ENCODE measurements at regions not wholly inside any gene's neighbourhood (a gene's known extent, or its start where the extent isn't known, plus 50 kb on each side); places are given as distances from the start of the nearest gene placed in this dataset.

DNA sequence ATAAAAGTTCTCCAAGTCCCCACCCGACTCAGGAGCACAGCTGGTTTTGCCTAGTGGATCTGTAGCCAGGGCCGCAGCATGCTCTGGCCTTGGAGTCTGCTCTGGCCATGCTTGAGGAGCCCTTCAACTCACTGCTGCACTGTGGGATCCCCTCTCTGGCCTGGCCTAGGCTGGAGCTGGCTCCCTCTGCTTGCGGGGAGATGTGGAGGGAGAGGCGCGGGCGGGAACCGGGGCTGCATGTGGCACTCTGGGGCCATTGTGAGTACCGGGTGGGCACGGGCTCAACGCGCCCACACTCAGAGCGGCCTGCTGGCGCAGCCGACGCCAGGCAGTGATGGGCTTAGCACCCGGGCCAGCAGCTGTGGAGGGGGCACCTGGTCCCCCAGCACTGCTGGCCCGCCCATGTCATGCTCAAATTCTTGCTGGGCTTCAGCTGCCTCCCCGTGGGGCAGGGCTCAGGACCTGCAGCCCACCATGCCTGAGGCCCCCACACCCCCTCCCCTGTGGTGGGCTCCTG lies 57.0 kb upstream of the ATP12A start:
- H3K27me3 ChIP-seq (replicated peaks in 1 of 2; ENCODE audit: control insufficient read depth in 2 of 2, extremely low read depth in 1 of 2, insufficient read depth in 2 of 2, low read length in 1 of 2), result no peaks in the 10 kb centered on the region
- DNase-seq (no peak), ATAC-seq (replicated peaks in 1 of 4) (no peak)
- H3K9me3 Mint-ChIP-seq, result peaks cover 0 to 7% (median 0%) of the 10 kb centered on the region in 3 donors
- no peak overlapping the region for H3K27ac Mint-ChIP-seq
- no peak overlapping the region for H3K27ac ChIP-seq (ENCODE audit: low read length)
- WGBS (ENCODE audit: insufficient coverage), result 91% methylated on average over 13 of the region's 18 CpGs
- H3K27me3 Mint-ChIP-seq, result no peaks in the 10 kb centered on the region
- H3K4me3 Mint-ChIP-seq, result no peak overlapping the region
- no peak overlapping the region for H3K4me3 ChIP-seq (ENCODE audit: control insufficient read depth in 1 of 2, extremely low read depth in 1 of 2, low read length in 1 of 2)
- no peaks in the 10 kb centered on the region for H3K36me3 ChIP-seq (ENCODE audit: control insufficient read depth in 2 of 2, extremely low read depth in 1 of 2, insufficient read depth in 1 of 2, low read length in 1 of 2)
- H3K4me1 ChIP-seq (ENCODE audit: control insufficient read depth in 1 of 2, extremely low read depth in 1 of 2, insufficient read depth in 2 of 2, low read length in 2 of 2), result peaks cover 33 to 69% of the 10 kb centered on the region in 2 experiments
- no peaks in the 10 kb centered on the region for H3K9me3 ChIP-seq
- H3K36me3 Mint-ChIP-seq, result no peaks in the 10 kb centered on the region
- ChIA-PET POLR2A (interaction anchor here in 1 of 2 donors (0.6 to 1.0 kb wide), 2 partner anchors 11 to 1557 kb away, joined by 3 read pairs; no protein-coding TSS in a partner anchor), CTCF (interaction anchor here in 1 of 2 donors (0.8 to 1.3 kb wide), 2 partner anchors 17 kb away, joined by 3 read pairs; no protein-coding TSS in a partner anchor)
- H3K4me1 Mint-ChIP-seq, result peaks cover 42 to 54% (median 52%) of the 10 kb centered on the region in 3 donors

DNA sequence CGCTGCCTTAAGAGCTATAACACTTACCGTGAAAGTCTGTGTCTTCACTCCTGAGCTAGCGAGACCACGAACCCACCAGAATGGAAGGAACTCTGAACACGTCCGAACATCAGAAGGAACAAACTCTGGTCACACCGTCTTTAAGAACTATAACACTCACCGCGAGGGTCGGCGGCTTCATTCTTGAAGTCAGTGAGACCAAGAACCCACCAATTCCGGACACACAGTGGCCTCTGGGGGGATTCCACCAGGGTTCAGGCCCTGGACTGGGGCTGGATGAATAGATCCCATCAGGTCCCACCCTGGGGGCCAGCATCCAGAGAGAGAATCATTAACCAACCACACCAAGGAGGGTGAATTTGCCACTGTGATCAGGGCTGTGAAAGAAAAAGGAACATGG lies 55.8 kb upstream of the ATP12A start:
- Mint-ChIP-seq H3K4me3 (no peak overlapping the region), H3K36me3 (no peaks in the 10 kb centered on the region), H3K4me1 (peaks cover 31 to 43% (median 41%) of the 10 kb centered on the region in 3 donors), H3K27ac (peak overlapping the region; percentile 95 to 97), H3K27me3 (no peaks in the 10 kb centered on the region), H3K9me3 (peaks cover 0 to 7% (median 0%) of the 10 kb centered on the region in 3 donors)
- 96% methylated on average over 12 of the region's 12 CpGs for WGBS (ENCODE audit: insufficient coverage)
- no peak for DNase-seq
- ATAC-seq (replicated peaks in 1 of 4), result no peak
- POLR2A ChIA-PET, result no interaction called here
- CTCF ChIA-PET, result interaction anchor here in 1 of 2 donors (0.8 to 1.2 kb wide), 2 partner anchors 17 to 19 kb away, joined by 3 read pairs; no protein-coding TSS in a partner anchor
- Histone ChIP-seq H3K27me3 (replicated peaks in 1 of 2; ENCODE audit: control insufficient read depth in 2 of 2, extremely low read depth in 1 of 2, insufficient read depth in 2 of 2, low read length in 1 of 2) (no peaks in the 10 kb centered on the region), H3K9me3 (no peaks in the 10 kb centered on the region), H3K36me3 (ENCODE audit: control insufficient read depth in 2 of 2, extremely low read depth in 1 of 2, insufficient read depth in 1 of 2, low read length in 1 of 2) (no peaks in the 10 kb centered on the region), H3K4me3 (ENCODE audit: control insufficient read depth in 1 of 2, extremely low read depth in 1 of 2, low read length in 1 of 2) (no peak overlapping the region), H3K4me1 (ENCODE audit: control insufficient read depth in 1 of 2, extremely low read depth in 1 of 2, insufficient read depth in 2 of 2, low read length in 2 of 2) (peaks cover 23 to 57% of the 10 kb centered on the region in 2 experiments), H3K27ac (ENCODE audit: low read length) (no peak overlapping the region)

- no peaks in the 10 kb centered on the region for H3K36me3 Mint-ChIP-seq
- H3K9me3 ChIP-seq, result no peaks in the 10 kb centered on the region
- H3K4me1 Mint-ChIP-seq, result peaks cover 26 to 39% (median 38%) of the 10 kb centered on the region in 3 donors
- H3K36me3 ChIP-seq (ENCODE audit: control insufficient read depth in 2 of 2, extremely low read depth in 1 of 2, insufficient read depth in 1 of 2, low read length in 1 of 2), result no peaks in the 10 kb centered on the region
- no peaks in the 10 kb centered on the region for H3K27me3 Mint-ChIP-seq
- peak overlapping the region; percentile 95 to 97 for H3K27ac Mint-ChIP-seq
- H3K27ac ChIP-seq (ENCODE audit: low read length), result peak overlapping the region; percentile 72
- H3K27me3 ChIP-seq (replicated peaks in 1 of 2; ENCODE audit: control insufficient read depth in 2 of 2, extremely low read depth in 1 of 2, insufficient read depth in 2 of 2, low read length in 1 of 2), result no peaks in the 10 kb centered on the region
- H3K4me3 Mint-ChIP-seq, result peak overlapping the region in 1 of 3 donors; percentile 75
- H3K4me3 ChIP-seq (ENCODE audit: control insufficient read depth in 1 of 2, extremely low read depth in 1 of 2, low read length in 1 of 2), result no peak overlapping the region
- ChIA-PET POLR2A (no interaction called here), CTCF (interaction anchor here (0.8 to 2.4 kb wide), 3 partner anchors 18 to 20 kb away, joined by 3 to 13 read pairs (median 3); no protein-coding TSS in a partner anchor)
- no peak for DNase-seq
- 80% methylated on average over 3 of the region's 7 CpGs for WGBS (ENCODE audit: insufficient coverage)
- peaks cover 0 to 7% (median 0%) of the 10 kb centered on the region in 3 donors for H3K9me3 Mint-ChIP-seq
- no peak for ATAC-seq (replicated peaks in 1 of 4)
- peaks cover 20 to 53% of the 10 kb centered on the region in 2 experiments for H3K4me1 ChIP-seq (ENCODE audit: control insufficient read depth in 1 of 2, extremely low read depth in 1 of 2, insufficient read depth in 2 of 2, low read length in 2 of 2)
Observed at GRCh38 chr13:24624801-24625231, 55.4 kb upstream of the ATP12A start.

DNA sequence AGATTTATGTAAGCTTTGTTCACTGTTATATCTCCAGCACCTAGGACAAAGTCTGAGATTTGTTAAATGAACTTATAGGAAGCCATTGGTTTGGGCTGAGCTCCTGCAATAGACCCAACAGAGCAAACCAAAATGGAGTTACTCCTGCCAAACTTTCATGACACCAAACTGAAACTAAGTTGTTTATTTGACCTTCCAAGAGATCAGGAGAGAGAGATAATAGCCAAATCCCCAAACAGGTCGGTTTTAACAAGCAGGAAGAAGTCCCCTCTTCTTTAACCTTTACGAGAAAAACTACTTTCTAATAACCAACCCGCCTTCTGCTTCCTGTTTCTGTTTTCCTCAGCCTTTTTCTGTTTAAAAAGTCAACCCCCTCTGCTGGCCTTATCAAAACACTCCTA lies 54.9 kb upstream of the ATP12A start:
- Mint-ChIP-seq H3K27ac (peak overlapping the region; percentile 95 to 97), H3K4me3 (peak overlapping the region in 2 of 3 donors; percentile 26 to 75), H3K36me3 (no peaks in the 10 kb centered on the region), H3K4me1 (peaks cover 21 to 36% (median 35%) of the 10 kb centered on the region in 3 donors), H3K9me3 (peaks cover 0 to 7% (median 0%) of the 10 kb centered on the region in 3 donors), H3K27me3 (no peaks in the 10 kb centered on the region)
- no CpG with 5 or more reads among the region's 3 CpGs for WGBS (ENCODE audit: insufficient coverage)
- DNase-seq (peak in 1 of 35 experiments; percentile 50), ATAC-seq (replicated peaks in 1 of 4) (peak in 3 of 4 experiments; percentile 31 to 48 (median 35))
- Histone ChIP-seq H3K9me3 (no peaks in the 10 kb centered on the region), H3K27ac (ENCODE audit: low read length) (peak overlapping the region; percentile 72), H3K4me1 (ENCODE audit: control insufficient read depth in 1 of 2, extremely low read depth in 1 of 2, insufficient read depth in 2 of 2, low read length in 2 of 2) (peaks cover 20 to 51% of the 10 kb centered on the region in 2 experiments), H3K4me3 (ENCODE audit: control insufficient read depth in 1 of 2, extremely low read depth in 1 of 2, low read length in 1 of 2) (no peak overlapping the region), H3K27me3 (replicated peaks in 1 of 2; ENCODE audit: control insufficient read depth in 2 of 2, extremely low read depth in 1 of 2, insufficient read depth in 2 of 2, low read length in 1 of 2) (no peaks in the 10 kb centered on the region), H3K36me3 (ENCODE audit: control insufficient read depth in 2 of 2, extremely low read depth in 1 of 2, insufficient read depth in 1 of 2, low read length in 1 of 2) (no peaks in the 10 kb centered on the region)
- CTCF ChIA-PET, result interaction anchor here (0.5 to 2.4 kb wide), 3 partner anchors 18 to 474 kb away, joined by 3 to 13 read pairs (median 4); no protein-coding TSS in a partner anchor
- POLR2A ChIA-PET, result no interaction called here

GRCh38 chr13:24625870-24626849 lies 54.0 kb upstream of the ATP12A start:
- ATAC-seq (replicated peaks in 1 of 4) (peak; percentile 61 to 82 (median 74)), DNase-seq (peak in 21 of 35 experiments; percentile 9 to 57 (median 22))
- no peaks in the 10 kb centered on the region for H3K27me3 ChIP-seq (replicated peaks in 1 of 2; ENCODE audit: control insufficient read depth in 2 of 2, extremely low read depth in 1 of 2, insufficient read depth in 2 of 2, low read length in 1 of 2)
- H3K4me1 Mint-ChIP-seq, result peaks cover 19 to 39% (median 39%) of the 10 kb centered on the region in 3 donors
- ChIA-PET POLR2A (no interaction called here), CTCF (interaction anchor here in 1 of 2 donors (0.6 to 2.4 kb wide), 2 partner anchors 20 to 343 kb away, joined by 3 to 13 read pairs; no protein-coding TSS in a partner anchor)
- no peaks in the 10 kb centered on the region for H3K36me3 ChIP-seq (ENCODE audit: control insufficient read depth in 2 of 2, extremely low read depth in 1 of 2, insufficient read depth in 1 of 2, low read length in 1 of 2)
- no peaks in the 10 kb centered on the region for H3K27me3 Mint-ChIP-seq
- H3K4me3 ChIP-seq (ENCODE audit: control insufficient read depth in 1 of 2, extremely low read depth in 1 of 2, low read length in 1 of 2), result no peak overlapping the region
- peak overlapping the region; percentile 72 for H3K27ac ChIP-seq (ENCODE audit: low read length)
- peak overlapping the region; percentile 17 to 75 (median 26) for H3K4me3 Mint-ChIP-seq
- peak overlapping the region; percentile 95 to 97 for H3K27ac Mint-ChIP-seq
- no peaks in the 10 kb centered on the region for H3K9me3 ChIP-seq
- H3K4me1 ChIP-seq (ENCODE audit: control insufficient read depth in 1 of 2, extremely low read depth in 1 of 2, insufficient read depth in 2 of 2, low read length in 2 of 2), result peaks cover 20 to 55% of the 10 kb centered on the region in 2 experiments
- WGBS (ENCODE audit: insufficient coverage), result 48% methylated on average over 5 of the region's 9 CpGs
- no peaks in the 10 kb centered on the region for H3K36me3 Mint-ChIP-seq
- peaks cover 0 to 7% (median 0%) of the 10 kb centered on the region in 3 donors for H3K9me3 Mint-ChIP-seq
